Mesothelial cell of epicardium (in vitro differentiated cells): ENCODE measurements at regions not wholly inside any gene's neighbourhood (a gene's known extent, or its start where the extent isn't known, plus 50 kb on each side); places are given as distances from the start of the nearest gene placed in this dataset.
"Not testable (repeated sequence)": the region's sequence is repeated elsewhere in the genome, so short reads cannot be mapped to it uniquely, and the experiment has no call there.

Experiments used
- DNase-seq, 2 experiments: peaks; one replicate each; pipeline ENCODE4 v3.0.0; 2021; ENCODE audit warnings: low spot score in 2 of 2; ENCODE audit not compliant: unreplicated experiment in 2 of 2
- H3K27ac Mint-ChIP-seq: 2 replicates; pipeline ENCODE4 v1.8.0; 2021; ENCODE audit warnings: mixed read lengths
- H3K27me3 Mint-ChIP-seq: 2 replicates; pipeline ENCODE4 v1.8.0; 2021; ENCODE audit warnings: low read depth, mixed read lengths
- H3K36me3 Mint-ChIP-seq: 2 replicates; pipeline ENCODE4 v1.8.0; 2021; ENCODE audit warnings: mixed read lengths
- H3K4me1 Mint-ChIP-seq: 2 replicates; pipeline ENCODE4 v1.8.0; 2021; ENCODE audit warnings: mixed read lengths
- H3K4me3 Mint-ChIP-seq: 2 replicates; pipeline ENCODE4 v1.8.0; 2021; ENCODE audit warnings: mild to moderate bottlenecking, moderate library complexity, mixed read lengths
- H3K9me3 Mint-ChIP-seq: 2 replicates; pipeline ENCODE4 v1.8.0; 2021; ENCODE audit warnings: mixed read lengths
- CTCF ChIP-seq: fragments of 200-600 bp; sonication (generic); IDR thresholded peaks from one replicate; pipeline ENCODE4 v1.5.0; 2021; ENCODE audit warnings: antibody characterized with exemption; ENCODE audit not compliant: unreplicated experiment

- no peak for TF ChIP-seq CTCF
- no peaks in the 10 kb centered on the region for H3K36me3 Mint-ChIP-seq
- H3K4me1 Mint-ChIP-seq = no peaks in the 10 kb centered on the region
- DNase-seq = no peak
- H3K27me3 Mint-ChIP-seq = no peaks in the 10 kb centered on the region
- no peak overlapping the region for H3K4me3 Mint-ChIP-seq
- H3K27ac Mint-ChIP-seq = no peak overlapping the region
- H3K9me3 Mint-ChIP-seq = peaks cover 19% of the 10 kb centered on the region
These were observed 413.6 kb upstream of the CXorf51A start for GRCh38 chrX:147228153-147228552.

GRCh38 chrX:147226801-147227200 is 412.3 kb upstream of the CXorf51A start:
- no peak overlapping the region for H3K4me3 Mint-ChIP-seq
- no peaks in the 10 kb centered on the region for H3K4me1 Mint-ChIP-seq
- H3K27me3 Mint-ChIP-seq = no peaks in the 10 kb centered on the region
- H3K9me3 Mint-ChIP-seq = peaks cover 22% of the 10 kb centered on the region
- no peak overlapping the region for H3K27ac Mint-ChIP-seq
- TF ChIP-seq CTCF = no peak
- H3K36me3 Mint-ChIP-seq = no peaks in the 10 kb centered on the region
- DNase-seq = no peak

GRCh38 chrX:147217334-147217733 is 402.8 kb upstream of the CXorf51A start:
- no peaks in the 10 kb centered on the region for H3K36me3 Mint-ChIP-seq

GRCh38 chrX:147200494-147200893 is 385.9 kb upstream of the CXorf51A start:
- H3K9me3 Mint-ChIP-seq = peaks cover 36% of the 10 kb centered on the region
- not testable (repeated sequence) for H3K27me3 Mint-ChIP-seq, H3K27ac Mint-ChIP-seq, DNase-seq, H3K36me3 Mint-ChIP-seq, H3K4me1 Mint-ChIP-seq, H3K4me3 Mint-ChIP-seq

More at GRCh38 chrX:147217334-147217733, 402.8 kb upstream of the CXorf51A start:
- H3K9me3 Mint-ChIP-seq = peaks cover 37% of the 10 kb centered on the region
- H3K4me1 Mint-ChIP-seq = no peaks in the 10 kb centered on the region
- no peak for TF ChIP-seq CTCF
- no peak overlapping the region for H3K4me3 Mint-ChIP-seq
- no peak for DNase-seq
- no peaks in the 10 kb centered on the region for H3K27me3 Mint-ChIP-seq
- no peak overlapping the region for H3K27ac Mint-ChIP-seq

GRCh38 chrX:147191361-147191760 is 376.8 kb upstream of the CXorf51A start:
- H3K4me3 Mint-ChIP-seq = no peak overlapping the region
- peaks cover 30% of the 10 kb centered on the region for H3K9me3 Mint-ChIP-seq
- H3K4me1 Mint-ChIP-seq = no peaks in the 10 kb centered on the region

GRCh38 chrX:147183161-147183560 is 368.6 kb upstream of the CXorf51A start:
- Mint-ChIP-seq H3K27ac (no peak overlapping the region), H3K36me3 (no peaks in the 10 kb centered on the region), H3K27me3 (no peaks in the 10 kb centered on the region), H3K4me1 (no peaks in the 10 kb centered on the region), H3K4me3 (no peak overlapping the region), H3K9me3 (peaks cover 21% of the 10 kb centered on the region)
- no peak for TF ChIP-seq CTCF
- DNase-seq = no peak

More at GRCh38 chrX:147191361-147191760, 376.8 kb upstream of the CXorf51A start:
- Mint-ChIP-seq H3K27me3 (no peaks in the 10 kb centered on the region), H3K27ac (no peak overlapping the region), H3K36me3 (no peaks in the 10 kb centered on the region)
- no peak for TF ChIP-seq CTCF
- no peak for DNase-seq
